Stimulated activated naive CD8-positive, alpha-beta T cell treated with anti-CD3 and anti-CD28 coated beads, Interleukin-15, amount 100 ng/mL, for 72 hours (primary cell): ENCODE measurements at regions not wholly inside any gene's neighbourhood (a gene's known extent, or its start where the extent isn't known, plus 50 kb on each side); places are given as distances from the start of the nearest gene placed in this dataset.

Source experiments
- ATAC-seq: fragments of 150-1000 bp; cut with Tn5 transposase; 2 replicates; pipeline ENCODE4 v1.10.0; 2021; ENCODE audit warnings: mild to moderate bottlenecking, moderate library complexity
- DNase-seq, 2 donors: peaks; one replicate each; pipeline ENCODE4 v3.0.0; 2021 to 2022
- H3K27ac Mint-ChIP-seq, 2 donors: one replicate each; pipeline ENCODE4 v1.8.0; 2022; ENCODE audit warnings: mild to moderate bottlenecking in 2 of 2, mixed read lengths in 2 of 2, moderate library complexity in 2 of 2
- H3K27me3 Mint-ChIP-seq: one replicate; pipeline ENCODE4 v1.8.0; 2022; ENCODE audit warnings: mixed read lengths
- H3K4me1 Mint-ChIP-seq: one replicate; pipeline ENCODE4 v1.8.0; 2022; ENCODE audit warnings: mild to moderate bottlenecking, mixed read lengths
- H3K4me3 Mint-ChIP-seq, 2 donors: one replicate each; pipeline ENCODE4 v1.8.0; 2022; ENCODE audit warnings: mild to moderate bottlenecking in 2 of 2, mixed read lengths in 2 of 2, moderate library complexity in 1 of 2
- H3K9me3 Mint-ChIP-seq, 2 donors: one replicate each; pipeline ENCODE4 v1.8.0; 2022; ENCODE audit warnings: mixed read lengths in 2 of 2

DNA sequence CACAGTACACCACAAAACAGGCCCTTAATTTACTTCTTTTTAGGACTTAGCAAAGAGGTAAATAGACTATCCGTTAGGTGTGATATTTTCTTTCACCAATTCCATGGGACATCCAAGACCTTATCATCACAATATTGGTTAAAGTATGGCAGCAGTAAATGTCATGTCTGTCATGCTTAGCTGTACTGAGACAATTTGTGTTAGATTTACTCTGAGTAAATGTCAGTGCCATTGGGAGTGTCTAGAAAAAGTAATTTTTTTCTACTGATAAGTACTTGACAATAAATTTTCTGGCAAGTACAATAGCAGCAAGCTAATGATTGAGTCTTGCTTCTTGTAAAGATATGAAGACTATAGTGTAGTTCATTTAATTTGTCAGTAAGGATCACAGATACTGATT, 756.1 kb downstream of the FAM133A start:
- Mint-ChIP-seq H3K27ac (no peak overlapping the region), H3K4me3 (no peak overlapping the region), H3K9me3 (no peaks in the 10 kb centered on the region), H3K27me3 (no peaks in the 10 kb centered on the region), H3K4me1 (no peaks in the 10 kb centered on the region)
- DNase-seq, result no peak
- no peak for ATAC-seq

DNA sequence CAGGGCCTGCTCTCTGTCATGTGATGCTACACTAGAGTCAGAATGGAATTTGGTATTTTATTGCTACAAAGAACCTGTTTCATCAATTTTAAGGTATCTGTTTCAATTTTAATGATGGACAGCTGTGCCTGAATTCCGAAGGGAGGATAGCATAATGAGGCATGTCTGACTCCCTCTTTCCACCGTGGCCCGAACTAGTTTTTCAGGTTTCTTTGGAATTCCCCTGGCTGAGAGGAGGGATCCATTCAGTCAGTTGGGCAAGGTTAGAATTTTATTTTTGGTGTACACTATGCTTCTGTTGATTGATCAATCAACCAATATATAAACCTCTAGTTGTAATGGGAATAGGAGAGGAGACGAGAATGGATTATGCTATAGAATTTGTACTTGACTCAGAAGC, 761.8 kb downstream of the FAM133A start:
- ATAC-seq, result no peak

DNA sequence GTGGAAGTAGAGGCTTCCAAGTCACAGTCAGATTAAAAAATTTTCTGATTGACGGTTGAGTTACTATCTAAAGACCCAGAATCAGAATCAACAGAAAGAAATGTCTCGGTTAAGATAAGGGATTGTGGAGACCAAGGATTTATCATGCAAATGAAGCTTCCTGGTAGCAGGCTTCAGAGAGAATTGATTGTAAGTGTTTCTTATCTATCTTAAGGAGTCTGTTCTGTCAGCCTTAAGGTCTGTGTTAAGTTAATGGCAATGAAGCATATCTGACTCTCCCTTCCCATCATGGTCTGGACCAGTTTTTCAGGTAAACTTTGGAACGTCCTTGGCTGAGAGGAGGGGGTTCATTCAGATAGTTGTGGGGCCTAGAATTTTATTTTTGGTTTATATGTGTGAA, 780.2 kb downstream of the FAM133A start:
- H3K27ac Mint-ChIP-seq, result no peak overlapping the region
- no peak for DNase-seq
- H3K9me3 Mint-ChIP-seq, result no peaks in the 10 kb centered on the region
- no peaks in the 10 kb centered on the region for H3K4me1 Mint-ChIP-seq
- no peaks in the 10 kb centered on the region for H3K27me3 Mint-ChIP-seq
- ATAC-seq, result no peak
- no peak overlapping the region for H3K4me3 Mint-ChIP-seq

More for the DNA sequence above, 761.8 kb downstream of the FAM133A start:
- no peak overlapping the region for H3K4me3 Mint-ChIP-seq
- no peaks in the 10 kb centered on the region for H3K9me3 Mint-ChIP-seq
- no peak overlapping the region for H3K27ac Mint-ChIP-seq
- H3K27me3 Mint-ChIP-seq, result no peaks in the 10 kb centered on the region
- no peaks in the 10 kb centered on the region for H3K4me1 Mint-ChIP-seq
- no peak for DNase-seq

DNA sequence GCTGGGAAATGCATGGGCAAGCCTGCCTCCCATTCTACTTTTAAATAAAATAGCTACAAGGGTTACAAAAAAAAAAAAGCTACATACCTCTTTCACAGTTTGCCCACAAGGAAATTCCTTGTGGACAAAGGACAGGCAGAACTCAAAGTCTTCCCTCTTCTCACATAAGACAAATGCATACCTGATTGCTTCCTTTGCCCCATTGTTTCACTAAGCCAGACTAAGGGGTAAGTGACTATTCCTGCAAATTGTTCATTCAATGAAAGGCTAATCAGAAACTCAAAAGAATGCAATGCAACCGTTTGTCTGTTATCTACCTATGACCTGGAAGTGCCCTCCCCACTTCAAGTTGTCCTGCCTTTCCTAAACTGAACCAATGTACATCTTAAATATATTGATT, 780.6 kb downstream of the FAM133A start:
- no peak overlapping the region for H3K27ac Mint-ChIP-seq
- DNase-seq (no peak), ATAC-seq (no peak)
- H3K4me1 Mint-ChIP-seq, result no peaks in the 10 kb centered on the region
- H3K4me3 Mint-ChIP-seq, result no peak overlapping the region
- no peaks in the 10 kb centered on the region for H3K27me3 Mint-ChIP-seq
- H3K9me3 Mint-ChIP-seq, result no peaks in the 10 kb centered on the region

DNA sequence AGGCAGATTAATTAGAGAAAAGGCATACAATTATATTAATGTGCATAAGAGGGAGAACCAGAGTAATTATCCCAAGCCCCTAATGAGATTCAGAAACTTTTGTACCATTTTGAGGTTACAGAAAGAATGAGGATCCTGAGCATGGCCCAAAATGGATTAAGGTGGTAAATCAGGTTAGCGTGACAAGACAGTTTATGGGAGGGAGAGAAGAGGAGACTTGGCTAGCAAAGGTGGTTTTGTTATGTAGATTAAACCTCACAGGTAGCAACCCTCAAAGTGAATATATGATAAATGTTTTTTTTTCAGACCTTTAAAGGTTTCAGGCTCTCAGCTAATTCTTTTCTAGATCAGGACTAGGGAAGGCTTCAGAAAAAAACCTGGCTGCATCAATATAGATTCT, 781.8 kb downstream of the FAM133A start:
- ATAC-seq (no peak), DNase-seq (no peak)
- H3K4me1 Mint-ChIP-seq, result no peaks in the 10 kb centered on the region
- H3K9me3 Mint-ChIP-seq, result no peaks in the 10 kb centered on the region
- no peak overlapping the region for H3K27ac Mint-ChIP-seq
- H3K4me3 Mint-ChIP-seq, result no peak overlapping the region
- no peaks in the 10 kb centered on the region for H3K27me3 Mint-ChIP-seq

DNA sequence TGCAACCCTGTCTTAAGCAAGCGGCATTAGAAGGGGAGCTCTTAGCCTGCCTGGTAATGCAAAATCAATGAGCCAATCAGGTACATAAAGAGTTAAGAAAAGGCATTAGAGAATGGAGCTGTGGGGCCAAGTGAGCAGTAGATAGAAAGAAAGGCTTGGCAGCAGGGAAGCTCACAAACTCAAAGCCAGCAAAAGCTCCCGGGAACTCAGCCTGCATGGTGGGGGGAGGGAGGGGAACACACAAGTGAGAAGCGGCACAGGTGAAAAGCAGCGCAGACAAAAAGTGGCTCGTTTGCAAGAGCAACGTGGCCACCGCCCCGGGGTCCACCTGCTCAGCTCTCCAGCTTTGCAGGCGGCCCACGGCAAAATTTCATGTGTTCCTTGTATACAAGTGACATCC, 818.5 kb downstream of the FAM133A start:
- Mint-ChIP-seq H3K4me3 (no peak overlapping the region), H3K27me3 (no peaks in the 10 kb centered on the region), H3K27ac (no peak overlapping the region), H3K4me1 (no peaks in the 10 kb centered on the region), H3K9me3 (no peaks in the 10 kb centered on the region)
- no peak for ATAC-seq
- DNase-seq, result no peak

DNA sequence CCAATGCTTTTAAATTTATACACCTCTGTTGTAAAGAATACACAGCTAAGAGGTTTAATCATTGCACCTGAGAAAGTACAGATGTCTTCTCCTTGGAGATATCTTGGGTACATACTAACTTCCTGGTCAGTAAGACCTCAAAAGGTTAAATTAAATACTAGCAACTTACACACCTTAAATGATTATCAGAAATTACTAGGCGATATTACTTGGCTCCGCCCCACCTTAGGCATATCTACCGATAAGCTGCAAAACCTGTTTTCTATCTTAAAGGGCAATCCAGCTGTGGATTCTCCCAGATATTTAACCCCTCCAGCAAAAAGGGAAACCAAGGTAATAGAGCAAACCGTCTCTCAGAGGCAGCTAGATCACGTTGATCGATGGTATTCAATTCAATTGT, 819.4 kb downstream of the FAM133A start:
- H3K27ac Mint-ChIP-seq, result no peak overlapping the region
- no peak overlapping the region for H3K4me3 Mint-ChIP-seq
- ATAC-seq, result no peak
- DNase-seq, result no peak
- no peaks in the 10 kb centered on the region for H3K9me3 Mint-ChIP-seq
- H3K27me3 Mint-ChIP-seq, result no peaks in the 10 kb centered on the region
- no peaks in the 10 kb centered on the region for H3K4me1 Mint-ChIP-seq

DNA sequence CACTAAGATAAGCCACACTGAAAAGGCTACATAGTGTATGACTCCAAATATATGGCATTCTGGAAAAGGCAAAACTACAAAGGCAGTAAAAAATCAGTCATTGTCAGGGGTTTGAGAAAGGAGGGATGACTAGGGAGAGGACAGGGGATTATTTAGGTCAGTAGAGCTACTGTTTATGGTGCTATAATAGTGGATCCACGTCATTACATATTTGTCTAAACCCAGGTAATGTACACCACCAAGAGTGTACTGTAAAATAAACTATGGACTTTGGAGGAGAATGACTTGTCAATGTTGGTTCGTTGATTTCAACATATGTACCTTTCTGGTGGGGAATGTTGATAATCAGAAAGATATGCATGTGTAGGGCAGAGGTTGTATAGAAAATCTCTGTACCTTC, 837.6 kb downstream of the FAM133A start:
- Mint-ChIP-seq H3K27ac (no peak overlapping the region), H3K4me1 (no peaks in the 10 kb centered on the region), H3K27me3 (no peaks in the 10 kb centered on the region), H3K4me3 (no peak overlapping the region), H3K9me3 (no peaks in the 10 kb centered on the region)
- ATAC-seq (no peak), DNase-seq (no peak)

DNA sequence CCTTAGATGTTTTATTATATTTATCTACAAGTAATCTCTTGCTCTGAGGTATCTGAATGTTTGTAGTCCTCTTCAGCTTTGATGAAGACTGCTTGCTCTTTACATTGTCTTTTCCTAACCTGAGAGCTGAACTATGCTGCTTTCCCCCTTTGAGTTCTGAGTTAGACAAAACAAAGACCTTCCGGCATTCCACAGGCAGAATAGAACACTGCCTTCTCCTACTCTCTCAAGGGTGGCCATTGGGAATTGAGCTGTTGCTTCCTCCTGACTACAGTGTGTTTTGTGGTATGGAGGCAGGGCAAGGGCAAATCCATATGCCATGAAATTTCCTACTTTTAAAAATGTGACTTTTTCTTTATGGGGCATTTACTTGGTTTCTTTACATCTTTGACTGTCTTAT, 841.0 kb downstream of the FAM133A start:
- no peaks in the 10 kb centered on the region for H3K9me3 Mint-ChIP-seq
- H3K4me3 Mint-ChIP-seq, result no peak overlapping the region
- H3K27me3 Mint-ChIP-seq, result no peaks in the 10 kb centered on the region
- DNase-seq (no peak), ATAC-seq (no peak)
- H3K4me1 Mint-ChIP-seq, result no peaks in the 10 kb centered on the region
- no peak overlapping the region for H3K27ac Mint-ChIP-seq

DNA sequence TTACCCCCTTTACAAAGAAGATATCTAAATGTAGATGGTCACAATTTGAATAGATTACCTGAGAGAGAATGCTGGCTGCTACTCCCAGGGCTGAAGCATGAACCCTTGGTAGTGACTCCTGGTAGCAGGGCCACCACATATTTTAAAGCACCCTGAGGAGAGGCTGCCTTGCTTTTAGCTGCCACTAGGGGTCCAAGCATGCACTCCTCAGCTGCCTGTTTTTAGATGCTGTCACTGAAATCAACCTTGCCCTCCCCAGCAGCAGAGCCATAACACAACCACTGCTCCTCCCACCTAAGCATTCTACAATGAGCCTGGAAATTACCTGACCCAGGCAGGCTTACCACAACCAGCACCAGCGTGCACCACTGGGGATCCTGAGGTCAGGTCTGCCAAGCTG, 850.9 kb downstream of the FAM133A start:
- Mint-ChIP-seq H3K27ac (no peak overlapping the region), H3K4me1 (no peaks in the 10 kb centered on the region), H3K9me3 (no peaks in the 10 kb centered on the region), H3K27me3 (no peaks in the 10 kb centered on the region), H3K4me3 (no peak overlapping the region)
- ATAC-seq (no peak), DNase-seq (no peak)

DNA sequence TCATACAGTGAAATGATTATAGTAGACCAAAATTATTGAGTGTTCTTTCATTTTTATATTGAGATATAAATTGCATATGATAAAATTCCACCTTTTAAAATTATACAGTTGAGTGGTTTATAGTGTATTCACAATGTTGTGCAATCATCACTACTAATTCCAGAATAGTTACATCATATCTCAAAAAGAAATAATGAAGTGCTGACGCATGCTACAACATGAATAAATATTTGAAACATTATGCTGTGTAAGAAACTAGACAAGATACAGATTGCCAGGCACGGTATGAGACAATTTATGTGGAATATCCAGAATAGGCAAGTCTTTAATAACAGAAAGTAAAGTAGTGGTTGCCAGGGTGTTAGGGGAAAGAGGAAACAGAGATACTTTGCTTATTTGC, 871.7 kb downstream of the FAM133A start:
- peaks cover 0 to 5% of the 10 kb centered on the region in 2 donors for H3K9me3 Mint-ChIP-seq
- H3K27me3 Mint-ChIP-seq, result no peaks in the 10 kb centered on the region
- H3K4me3 Mint-ChIP-seq, result no peak overlapping the region
- DNase-seq, result no peak
- ATAC-seq, result no peak
- H3K27ac Mint-ChIP-seq, result no peak overlapping the region
- H3K4me1 Mint-ChIP-seq, result no peaks in the 10 kb centered on the region

DNA sequence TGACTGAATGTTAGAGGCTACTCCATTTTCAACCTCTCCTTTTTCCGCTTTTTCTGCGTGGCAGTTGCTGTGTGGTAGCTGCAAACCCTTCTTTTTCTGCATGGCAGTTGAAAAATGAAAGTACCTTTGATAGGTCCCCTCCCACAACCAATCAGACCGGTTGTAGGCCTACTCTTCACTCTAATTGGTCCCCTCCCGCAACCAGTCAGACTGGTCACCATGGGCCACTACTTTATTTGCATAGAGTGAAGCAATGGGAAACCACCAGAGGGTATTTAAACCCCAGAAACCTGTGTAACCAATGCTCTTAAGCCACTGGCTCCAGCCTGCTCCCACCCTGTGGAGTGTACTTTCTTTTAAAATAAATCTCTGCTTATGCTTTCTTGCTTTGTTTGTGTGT, 877.8 kb downstream of the FAM133A start:
- DNase-seq (no peak), ATAC-seq (no peak)
- H3K9me3 Mint-ChIP-seq, result peaks cover 0 to 5% of the 10 kb centered on the region in 2 donors
- no peaks in the 10 kb centered on the region for H3K27me3 Mint-ChIP-seq
- no peaks in the 10 kb centered on the region for H3K4me1 Mint-ChIP-seq
- H3K27ac Mint-ChIP-seq, result no peak overlapping the region
- no peak overlapping the region for H3K4me3 Mint-ChIP-seq

DNA sequence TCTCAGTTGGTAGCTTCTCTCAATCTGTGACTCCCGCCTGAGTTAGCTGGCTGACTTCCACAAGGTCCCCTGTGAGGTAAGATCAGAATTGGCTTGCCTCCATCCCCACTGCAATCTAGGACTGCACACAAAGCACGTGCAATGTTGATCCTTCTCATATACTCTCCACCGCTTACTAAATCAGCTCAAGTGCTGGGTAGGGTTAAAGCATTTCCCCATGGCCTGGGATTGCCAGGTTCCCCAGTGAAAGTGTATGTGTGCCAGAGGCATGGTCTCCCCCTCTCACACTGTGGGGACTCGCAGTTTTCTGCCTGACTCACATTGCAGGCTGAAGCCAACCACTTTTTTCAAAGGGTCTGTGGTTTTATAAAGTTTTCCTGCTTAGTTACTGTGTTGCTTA, 886.9 kb downstream of the FAM133A start:
- no peaks in the 10 kb centered on the region for H3K4me1 Mint-ChIP-seq
- H3K4me3 Mint-ChIP-seq, result no peak overlapping the region
- ATAC-seq (no peak), DNase-seq (no peak)
- H3K9me3 Mint-ChIP-seq, result no peaks in the 10 kb centered on the region
- no peaks in the 10 kb centered on the region for H3K27me3 Mint-ChIP-seq
- no peak overlapping the region for H3K27ac Mint-ChIP-seq

DNA sequence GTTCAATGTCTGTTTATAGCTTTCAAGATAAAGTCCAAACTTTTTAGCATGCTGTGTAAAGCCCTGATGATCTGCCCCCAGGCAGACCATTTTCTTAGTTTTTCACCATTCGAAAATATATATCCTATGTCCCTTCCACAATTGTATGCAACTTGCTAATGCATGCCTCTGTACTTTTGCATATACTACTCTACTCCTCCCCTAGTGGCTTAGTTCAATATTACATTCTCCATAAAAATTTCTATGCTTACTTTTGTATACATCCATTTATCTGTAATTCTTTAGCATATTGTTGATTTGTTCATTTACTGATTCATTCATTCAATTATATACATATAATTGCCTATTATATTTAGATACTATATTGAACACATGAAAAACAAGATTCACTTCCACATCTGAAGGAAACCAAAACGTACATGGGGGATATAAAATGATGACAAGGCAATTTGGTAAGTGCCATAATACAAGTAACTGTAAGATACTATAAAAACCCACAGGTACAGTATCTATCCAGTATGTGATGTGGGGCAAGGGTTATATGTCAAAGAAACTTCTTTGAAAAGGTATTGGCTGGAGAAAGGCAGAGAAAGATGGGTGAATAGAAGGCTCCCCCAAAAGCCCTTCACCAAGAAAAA, 902.5 kb downstream of the FAM133A start:
- no peak overlapping the region for H3K4me3 Mint-ChIP-seq
- H3K4me1 Mint-ChIP-seq, result no peaks in the 10 kb centered on the region
- no peak overlapping the region for H3K27ac Mint-ChIP-seq
- no peak for DNase-seq
- ATAC-seq, result no peak
- H3K9me3 Mint-ChIP-seq, result no peaks in the 10 kb centered on the region
- H3K27me3 Mint-ChIP-seq, result no peaks in the 10 kb centered on the region

DNA sequence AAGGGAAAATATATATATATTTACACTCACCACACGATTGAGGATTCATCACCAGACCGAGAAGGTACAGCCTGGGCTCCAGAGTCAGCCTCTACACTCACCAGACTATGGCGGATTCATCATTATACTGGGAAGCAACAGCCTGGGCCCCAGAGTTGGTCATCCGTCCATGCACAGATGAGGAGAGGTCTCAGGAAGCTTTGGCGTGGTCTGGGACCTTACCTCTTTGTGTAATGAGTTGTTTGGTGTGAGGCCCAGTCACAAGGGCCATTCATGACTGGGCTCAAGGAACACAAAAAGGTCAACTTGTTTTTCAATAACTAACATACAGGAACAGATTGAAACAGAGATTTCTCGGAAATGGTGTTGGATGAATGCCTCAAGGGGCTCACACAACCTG, 926.1 kb downstream of the FAM133A start:
- Mint-ChIP-seq H3K27ac (no peak overlapping the region), H3K9me3 (no peaks in the 10 kb centered on the region), H3K4me1 (no peaks in the 10 kb centered on the region), H3K27me3 (no peaks in the 10 kb centered on the region), H3K4me3 (no peak overlapping the region)
- ATAC-seq (no peak), DNase-seq (no peak)

DNA sequence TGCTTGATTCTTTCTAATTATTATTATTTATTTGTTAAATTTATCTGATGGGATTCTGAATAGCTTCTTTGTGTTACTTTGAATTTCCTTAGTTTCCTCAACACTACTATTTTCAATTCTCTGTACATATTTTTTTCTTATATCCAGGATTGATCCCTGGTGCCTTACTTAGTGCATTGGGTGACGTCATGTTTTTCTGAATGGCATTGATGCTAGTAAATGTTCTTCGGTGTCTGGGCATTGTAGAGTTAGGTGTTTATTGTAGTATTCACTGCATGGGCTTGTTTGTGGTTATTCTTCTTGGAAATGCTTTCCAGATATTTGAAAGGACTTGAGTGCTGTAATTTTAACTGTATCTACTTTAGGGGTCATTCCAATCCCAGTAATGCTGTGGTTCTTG, 938.1 kb downstream of the FAM133A start:
- H3K9me3 Mint-ChIP-seq, result no peaks in the 10 kb centered on the region
- no peak overlapping the region for H3K4me3 Mint-ChIP-seq
- H3K4me1 Mint-ChIP-seq, result no peaks in the 10 kb centered on the region
- DNase-seq (no peak), ATAC-seq (no peak)
- H3K27ac Mint-ChIP-seq, result no peak overlapping the region
- H3K27me3 Mint-ChIP-seq, result no peaks in the 10 kb centered on the region

DNA sequence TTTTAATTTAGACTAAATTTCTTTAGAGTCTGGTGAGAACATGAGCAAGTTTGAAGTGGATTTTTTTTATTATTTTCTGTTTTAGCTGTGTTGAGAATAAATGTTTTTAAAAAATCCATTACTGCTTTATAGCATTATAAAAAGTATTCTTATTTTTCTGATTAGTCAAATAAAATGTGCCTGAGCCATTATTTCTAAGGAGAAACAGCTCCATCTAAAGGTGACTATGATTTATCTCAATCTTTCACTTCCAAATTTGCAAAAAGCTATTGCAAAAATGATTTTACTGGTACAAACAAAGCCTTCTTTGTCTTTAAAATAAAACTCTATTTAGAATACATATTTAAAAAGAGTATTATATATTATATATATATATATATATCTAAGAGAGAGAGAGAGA, 959.2 kb downstream of the FAM133A start:
- no peaks in the 10 kb centered on the region for H3K27me3 Mint-ChIP-seq
- no peak overlapping the region for H3K4me3 Mint-ChIP-seq
- no peak for DNase-seq
- peaks cover 0 to 8% of the 10 kb centered on the region in 2 donors for H3K9me3 Mint-ChIP-seq
- no peak for ATAC-seq
- no peak overlapping the region for H3K27ac Mint-ChIP-seq
- H3K4me1 Mint-ChIP-seq, result no peaks in the 10 kb centered on the region
